BLaER1 treated with 17β-estradiol and CSF1 and Interleukin-3, amounts not matched to agents 10 nM and 100 nM (cell line): ENCODE measurements at regions not wholly inside any gene's neighbourhood (a gene's known extent, or its start where the extent isn't known, plus 50 kb on each side); places are given as distances from the start of the nearest gene placed in this dataset.

Experiments
- H3K27ac ChIP-seq, 11 experiments: shearing (Covaris generic); formaldehyde crosslinking; 2 replicates each; pipeline ENCODE4 v1.8.1; 2022
- H3K27me3 ChIP-seq, 11 experiments: shearing (Covaris generic); formaldehyde crosslinking; 2 replicates each; pipeline ENCODE4 v1.8.1; 2022
- H3K36me3 ChIP-seq, 11 experiments: shearing (Covaris generic); formaldehyde crosslinking; 2 replicates each; pipeline ENCODE4 v1.8.1; 2022
- H3K4me1 ChIP-seq, 10 experiments: shearing (Covaris generic); formaldehyde crosslinking; 2 replicates each; pipeline ENCODE4 v1.8.1; 2022
- H3K4me2 ChIP-seq, 11 experiments: shearing (Covaris generic); formaldehyde crosslinking; 2 replicates each; pipeline ENCODE4 v1.8.1; 2022
- H3K4me3 ChIP-seq, 10 experiments: shearing (Covaris generic); formaldehyde crosslinking; 2 replicates each; pipeline ENCODE4 v1.8.1; 2022
- H3K9ac ChIP-seq, 11 experiments: shearing (Covaris generic); formaldehyde crosslinking; 2 replicates each; pipeline ENCODE4 v1.8.1; 2022
- H3K9me3 ChIP-seq, 11 experiments: shearing (Covaris generic); formaldehyde crosslinking; replicated peaks in 1 of 11; 2 replicates each; pipeline ENCODE4 v1.8.1; 2022
- H4K20me1 ChIP-seq, 11 experiments: shearing (Covaris generic); formaldehyde crosslinking; 2 replicates each; pipeline ENCODE4 v1.8.1; 2022
- Cebpa-rat ChIP-seq, 11 experiments: shearing (Covaris generic); IDR thresholded peaks; 2 replicates each; pipeline ENCODE4 v1.8.1; 2022

DNA sequence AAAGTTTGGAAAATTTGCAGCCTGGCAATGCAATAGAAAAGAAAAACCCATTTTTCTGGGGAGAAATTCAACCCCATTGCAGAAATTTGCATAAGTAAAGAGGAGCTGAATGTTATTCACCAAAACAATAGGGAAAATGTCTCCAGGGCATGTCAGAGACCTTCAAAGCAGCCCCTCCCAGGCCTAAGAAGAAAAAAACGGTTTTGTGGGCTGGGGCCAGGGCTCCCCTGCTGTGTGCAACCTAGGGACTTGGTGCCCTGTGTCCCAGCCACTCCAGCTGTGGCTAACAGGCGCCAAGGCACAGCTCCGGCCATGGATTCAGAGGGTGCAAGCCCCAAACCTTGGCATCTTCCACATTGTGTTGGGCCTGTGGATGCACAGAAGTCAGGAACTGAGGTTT, 224.5 kb downstream of the TXNL1 start:
- Histone ChIP-seq H3K4me3 (no peak overlapping the region), H3K4me1 (peaks cover 0 to 10% (median 0%) of the 10 kb centered on the region in 10 experiments; a peak in 3 of 20 replicates), H3K9me3 (peaks cover 18 to 47% (median 28%) of the 10 kb centered on the region in 11 experiments), H3K4me2 (no peak overlapping the region), H3K27me3 (no peaks in the 10 kb centered on the region), H4K20me1 (no peaks in the 10 kb centered on the region), H3K36me3 (peaks cover 0 to 7% (median 0%) of the 10 kb centered on the region in 11 experiments; a peak in 1 of 22 replicates), H3K27ac (no peak overlapping the region), H3K9ac (no peak overlapping the region)
- TF ChIP-seq Cebpa-rat (IDR thresholded peaks at IDR 0.05), result no peak

GRCh38 chr18:56412951-56413350, 225.4 kb downstream of the TXNL1 start:
- no peaks in the 10 kb centered on the region for H4K20me1 ChIP-seq
- H3K27ac ChIP-seq, result no peak overlapping the region
- no peaks in the 10 kb centered on the region for H3K27me3 ChIP-seq
- no peak overlapping the region for H3K4me2 ChIP-seq
- TF ChIP-seq Cebpa-rat (IDR thresholded peaks at IDR 0.05), result no peak
- H3K4me1 ChIP-seq, result peaks cover 0 to 10% (median 0%) of the 10 kb centered on the region in 10 experiments; a peak in 3 of 20 replicates
- H3K36me3 ChIP-seq, result peaks cover 0 to 7% (median 0%) of the 10 kb centered on the region in 11 experiments; a peak in 1 of 22 replicates
- H3K4me3 ChIP-seq, result no peak overlapping the region
- peaks cover 18 to 47% (median 28%) of the 10 kb centered on the region in 11 experiments for H3K9me3 ChIP-seq
- no peak overlapping the region for H3K9ac ChIP-seq

- no peak for TF ChIP-seq Cebpa-rat (IDR thresholded peaks at IDR 0.05)
- H4K20me1 ChIP-seq, result no peaks in the 10 kb centered on the region
- peaks cover 0 to 27% (median 0%) of the 10 kb centered on the region in 10 experiments; a peak in 4 of 20 replicates for H3K4me1 ChIP-seq
- peaks cover 6 to 39% (median 23%) of the 10 kb centered on the region in 11 experiments; a peak in 21 of 22 replicates for H3K9me3 ChIP-seq
- no peak overlapping the region for H3K9ac ChIP-seq
- H3K4me2 ChIP-seq, result peak overlapping the region in 2 of 11 experiments; percentile 42 to 43; a peak in 2 of 22 replicates
- H3K27ac ChIP-seq, result no peak overlapping the region
- no peaks in the 10 kb centered on the region for H3K27me3 ChIP-seq
- peaks cover 0 to 7% (median 0%) of the 10 kb centered on the region in 11 experiments; a peak in 1 of 22 replicates for H3K36me3 ChIP-seq
- H3K4me3 ChIP-seq, result no peak overlapping the region
These were observed 228.7 kb downstream of the TXNL1 start for GRCh38 chr18:56409736-56410135.

GRCh38 chr18:56407646-56408180, 230.7 kb downstream of the TXNL1 start:
- no peaks in the 10 kb centered on the region for H3K27me3 ChIP-seq
- no peak overlapping the region for H3K4me3 ChIP-seq
- no peaks in the 10 kb centered on the region for H4K20me1 ChIP-seq
- H3K4me1 ChIP-seq, result peaks cover 0 to 35% (median 0%) of the 10 kb centered on the region in 10 experiments; a peak in 5 of 20 replicates
- no peaks in the 10 kb centered on the region for H3K36me3 ChIP-seq
- peaks cover 0 to 18% (median 8%) of the 10 kb centered on the region in 11 experiments; a peak in 14 of 22 replicates for H3K9me3 ChIP-seq
- no peak overlapping the region for H3K9ac ChIP-seq
- no peak overlapping the region for H3K4me2 ChIP-seq
- no peak overlapping the region for H3K27ac ChIP-seq
- no peak for TF ChIP-seq Cebpa-rat (IDR thresholded peaks at IDR 0.05)

DNA sequence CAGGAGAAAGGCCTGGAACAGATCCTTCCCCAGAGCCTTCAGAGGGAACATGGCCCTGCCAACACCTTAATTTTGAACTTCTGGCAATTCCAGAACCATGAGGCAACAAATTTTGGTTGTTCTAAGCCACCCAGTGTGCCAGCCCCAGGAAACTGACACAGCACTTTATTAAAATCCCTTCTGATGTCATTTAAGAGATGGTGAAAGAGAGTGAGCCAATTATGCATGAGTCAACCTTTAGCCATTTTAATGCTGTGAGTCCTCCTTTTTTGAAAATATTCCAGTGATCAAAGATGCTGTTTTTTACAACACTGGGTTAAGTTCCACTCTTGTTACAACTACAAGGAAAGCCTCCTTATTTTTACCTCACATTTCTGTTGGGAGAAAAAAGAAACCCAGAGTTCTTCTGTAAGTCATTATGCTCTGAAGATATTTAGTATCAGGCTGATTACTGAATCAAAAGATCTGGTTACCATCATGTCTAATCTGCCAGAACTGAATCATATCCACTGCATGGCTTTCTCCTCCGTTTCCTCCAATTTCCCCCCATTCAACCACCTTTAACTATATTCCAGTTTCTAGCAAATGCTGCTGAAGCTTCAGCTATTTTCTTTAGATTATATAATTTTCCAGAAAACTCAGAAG, 235.4 kb downstream of the TXNL1 start:
- TF ChIP-seq Cebpa-rat (IDR thresholded peaks at IDR 0.05), result no peak
- H3K9ac ChIP-seq, result no peak overlapping the region
- no peaks in the 10 kb centered on the region for H3K36me3 ChIP-seq
- H3K4me2 ChIP-seq, result peak overlapping the region in 3 of 11 experiments; percentile 7 to 55 (median 11); a peak in 6 of 22 replicates
- peak overlapping the region in 1 of 11 experiments; percentile 57; a peak in 2 of 22 replicates for H3K27ac ChIP-seq
- H3K4me1 ChIP-seq, result peaks cover 0 to 45% (median 0%) of the 10 kb centered on the region in 10 experiments; a peak in 5 of 20 replicates
- no peak overlapping the region for H3K4me3 ChIP-seq
- peaks cover 0 to 13% (median 7%) of the 10 kb centered on the region in 11 experiments; a peak in 11 of 22 replicates for H3K9me3 ChIP-seq
- no peaks in the 10 kb centered on the region for H3K27me3 ChIP-seq
- H4K20me1 ChIP-seq, result no peaks in the 10 kb centered on the region

DNA sequence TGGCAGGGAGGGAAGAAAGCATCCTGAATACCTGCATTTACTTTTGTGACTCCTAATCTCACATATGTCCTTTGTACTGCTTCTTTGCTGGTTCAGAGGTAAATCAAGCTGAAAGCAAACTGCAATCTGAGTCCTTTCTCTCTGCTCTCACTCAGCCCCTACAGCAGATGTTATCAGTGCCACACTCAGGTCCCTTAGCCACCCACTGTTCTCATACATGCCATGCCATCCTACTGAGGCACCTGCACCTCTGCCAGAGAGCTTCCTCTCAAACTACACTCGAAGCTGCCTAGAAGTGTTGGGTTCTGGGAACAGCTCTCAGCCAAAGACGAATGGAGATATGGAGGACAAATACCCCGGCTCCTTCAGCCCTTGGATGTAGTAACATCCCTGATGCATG, 244.5 kb downstream of the TXNL1 start:
- H3K9me3 ChIP-seq, result no peaks in the 10 kb centered on the region; a peak in 1 of 22 replicates
- TF ChIP-seq Cebpa-rat (IDR thresholded peaks at IDR 0.05), result no peak
- no peaks in the 10 kb centered on the region for H3K36me3 ChIP-seq
- H3K4me2 ChIP-seq, result no peak overlapping the region
- no peak overlapping the region for H3K27ac ChIP-seq
- H3K4me3 ChIP-seq, result no peak overlapping the region
- H3K27me3 ChIP-seq, result no peaks in the 10 kb centered on the region
- no peaks in the 10 kb centered on the region for H3K4me1 ChIP-seq
- no peak overlapping the region for H3K9ac ChIP-seq
- no peaks in the 10 kb centered on the region for H4K20me1 ChIP-seq

GRCh38 chr18:56391931-56392590, 246.3 kb downstream of the TXNL1 start:
- Histone ChIP-seq H3K4me1 (no peaks in the 10 kb centered on the region), H3K4me2 (no peak overlapping the region), H3K4me3 (no peak overlapping the region), H3K9me3 (no peaks in the 10 kb centered on the region; a peak in 1 of 22 replicates), H3K9ac (no peak overlapping the region), H3K27ac (no peak overlapping the region), H3K27me3 (no peaks in the 10 kb centered on the region), H3K36me3 (no peaks in the 10 kb centered on the region), H4K20me1 (no peaks in the 10 kb centered on the region)
- TF ChIP-seq Cebpa-rat (IDR thresholded peaks at IDR 0.05), result no peak

GRCh38 chr18:56390626-56391025, 247.8 kb downstream of the TXNL1 start:
- no peaks in the 10 kb centered on the region for H3K27me3 ChIP-seq
- no peak overlapping the region for H3K27ac ChIP-seq
- no peak overlapping the region for H3K4me3 ChIP-seq
- no peaks in the 10 kb centered on the region for H3K36me3 ChIP-seq
- no peaks in the 10 kb centered on the region; a peak in 1 of 22 replicates for H3K9me3 ChIP-seq
- no peaks in the 10 kb centered on the region for H3K4me1 ChIP-seq
- no peaks in the 10 kb centered on the region for H4K20me1 ChIP-seq
- H3K9ac ChIP-seq, result no peak overlapping the region
- no peak for TF ChIP-seq Cebpa-rat (IDR thresholded peaks at IDR 0.05)
- no peak overlapping the region for H3K4me2 ChIP-seq

GRCh38 chr18:56389190-56389589, 249.2 kb downstream of the TXNL1 start:
- H3K4me2 ChIP-seq, result no peak overlapping the region
- H3K27me3 ChIP-seq, result no peaks in the 10 kb centered on the region
- no peaks in the 10 kb centered on the region for H3K4me1 ChIP-seq
- H3K27ac ChIP-seq, result no peak overlapping the region
- no peak overlapping the region for H3K4me3 ChIP-seq
- H4K20me1 ChIP-seq, result no peaks in the 10 kb centered on the region
- H3K9me3 ChIP-seq, result no peaks in the 10 kb centered on the region
- H3K9ac ChIP-seq, result no peak overlapping the region
- no peaks in the 10 kb centered on the region for H3K36me3 ChIP-seq
- no peak for TF ChIP-seq Cebpa-rat (IDR thresholded peaks at IDR 0.05)
